Smooth muscle cell of the brain vasculature (primary cell): ENCODE measurements at regions not wholly inside any gene's neighbourhood (a gene's known extent, or its start where the extent isn't known, plus 50 kb on each side); places are given as distances from the start of the nearest gene placed in this dataset.

Experiments used
- DNase-seq: peaks from one replicate; pipeline ENCODE4 v3.0.0-alpha.2; 2012; ENCODE audit warnings: low read depth, low spot score

DNA sequence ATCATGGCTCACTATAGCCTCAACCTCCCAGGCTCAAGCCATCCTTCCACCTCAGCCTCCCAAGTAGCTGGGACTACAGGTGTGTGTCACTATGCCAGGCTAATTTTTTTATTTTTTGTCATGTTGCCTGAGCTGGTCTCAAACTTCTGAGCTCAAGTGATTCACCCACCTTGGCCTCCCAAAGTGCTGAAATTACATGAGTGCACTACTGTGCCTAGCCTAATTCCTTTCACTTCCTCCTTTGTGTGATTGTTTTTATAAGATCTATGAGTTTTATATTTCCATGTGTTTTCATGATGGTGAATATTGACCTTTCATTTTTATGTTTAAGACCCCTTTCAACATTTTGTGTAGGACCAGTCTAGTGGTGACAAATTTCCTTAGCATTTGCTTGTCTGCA is 55.2 kb upstream of the IL12B start:
- no peak for DNase-seq

DNA sequence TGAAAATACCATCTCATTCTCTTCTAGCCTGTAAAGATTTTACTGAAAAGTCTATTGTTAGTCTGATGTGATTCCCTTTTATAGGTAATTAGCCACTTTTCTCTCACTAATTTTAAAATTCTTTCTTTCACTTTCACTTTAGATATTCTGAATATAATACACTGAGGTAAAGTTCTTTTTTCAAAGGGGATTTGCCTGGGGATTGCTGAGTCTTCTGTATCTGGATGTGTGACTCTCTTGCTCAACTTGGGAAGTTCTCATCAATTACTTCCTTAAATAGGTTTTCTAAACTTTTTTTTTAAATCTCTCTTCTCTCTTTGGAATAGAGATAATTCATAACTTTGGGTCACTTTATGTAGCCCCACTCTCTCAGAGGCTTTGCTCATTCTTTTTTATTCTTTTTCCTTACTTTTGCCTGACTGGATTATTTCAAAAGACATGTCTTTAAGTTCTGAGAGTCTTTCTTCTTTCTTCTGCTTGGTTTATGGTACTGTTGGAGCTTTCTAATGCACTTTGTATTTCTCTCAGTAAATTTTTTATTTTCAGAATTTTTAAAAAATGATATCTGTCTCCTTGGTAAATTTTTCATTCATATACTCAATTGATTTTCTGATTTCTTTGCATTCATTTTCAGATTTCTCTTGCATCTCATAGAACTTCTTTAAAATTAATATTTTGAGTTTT is 55.9 kb upstream of the IL12B start:
- no peak for DNase-seq

DNA sequence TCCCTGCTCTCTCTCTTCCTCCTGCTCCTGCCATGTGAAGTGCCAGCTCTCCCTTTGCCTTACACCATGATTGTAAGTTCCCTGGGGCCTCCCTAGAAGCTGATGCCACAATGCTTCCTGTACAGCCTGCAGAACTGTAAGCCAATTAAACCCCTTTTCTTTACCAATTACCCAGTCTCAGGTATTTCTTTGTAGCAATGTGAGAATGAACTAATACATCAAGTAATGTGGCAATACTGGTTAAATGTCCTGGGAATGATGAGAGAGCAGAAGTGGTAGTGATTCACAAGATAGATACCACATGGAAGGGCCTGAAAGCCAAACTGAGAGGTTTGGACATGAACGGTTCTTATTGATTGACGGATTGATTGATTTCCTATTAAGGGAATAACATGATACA is 62.6 kb upstream of the IL12B start:
- no peak for DNase-seq

DNA sequence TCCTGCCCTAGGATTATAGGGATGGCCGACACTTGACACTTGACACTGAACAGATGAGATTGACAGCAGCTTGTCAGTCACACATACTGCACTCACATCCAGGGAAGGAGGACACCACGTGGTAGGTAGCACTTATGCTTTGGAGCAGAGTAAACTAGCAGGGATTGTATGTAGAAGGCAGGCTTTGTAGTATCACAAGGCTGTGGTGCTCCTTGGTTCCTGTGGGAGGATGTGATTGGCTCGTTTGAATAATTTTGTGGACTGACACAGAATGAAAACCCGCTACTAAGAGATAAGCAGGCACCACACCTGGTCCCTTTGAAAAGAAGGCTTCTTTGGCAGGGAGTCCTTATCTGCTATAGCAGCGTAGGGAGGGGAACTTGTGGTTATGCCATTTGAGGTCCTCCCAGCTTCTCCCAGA is 63.6 kb upstream of the IL12B start:
- DNase-seq: no peak

DNA sequence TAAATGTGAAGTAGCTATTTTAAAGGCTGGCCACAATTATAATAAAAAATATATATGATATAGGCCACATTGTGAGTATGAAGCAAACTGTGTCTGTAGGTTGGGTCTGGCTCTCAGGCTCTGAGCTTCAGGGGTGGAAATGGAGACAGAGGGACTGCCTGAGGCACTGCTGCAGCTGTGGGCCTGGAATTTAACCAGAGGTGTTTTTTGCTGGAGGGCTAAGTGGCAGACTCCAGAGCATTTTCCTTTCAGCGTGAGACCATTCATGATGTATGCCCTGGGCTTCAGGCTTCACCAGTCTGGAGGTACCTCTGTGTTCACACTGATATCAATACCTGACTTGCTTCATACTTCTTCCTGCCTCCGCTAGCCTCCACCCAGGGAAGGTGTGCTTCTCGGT is 64.9 kb upstream of the IL12B start:
- DNase-seq: no peak

DNA sequence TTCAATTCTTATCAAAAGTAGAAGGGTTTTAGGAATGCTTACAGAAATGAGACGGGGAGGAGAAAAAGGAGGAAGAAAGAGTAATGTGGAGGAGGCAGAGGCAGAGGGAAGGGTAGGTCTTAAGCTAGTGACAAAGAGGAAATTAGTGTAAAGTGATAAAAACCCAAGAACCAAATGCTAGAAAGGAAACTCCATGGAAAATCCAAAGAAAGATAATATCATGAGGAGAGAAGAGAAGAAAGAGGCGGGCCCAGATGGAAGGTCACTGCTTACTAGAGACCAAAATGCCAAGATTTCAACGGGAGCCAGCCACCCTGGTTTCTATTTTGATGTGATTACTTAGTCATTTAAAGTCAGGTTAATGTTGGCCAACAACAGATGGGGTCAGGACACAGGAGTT is 68.6 kb upstream of the IL12B start:
- DNase-seq: no peak

DNA sequence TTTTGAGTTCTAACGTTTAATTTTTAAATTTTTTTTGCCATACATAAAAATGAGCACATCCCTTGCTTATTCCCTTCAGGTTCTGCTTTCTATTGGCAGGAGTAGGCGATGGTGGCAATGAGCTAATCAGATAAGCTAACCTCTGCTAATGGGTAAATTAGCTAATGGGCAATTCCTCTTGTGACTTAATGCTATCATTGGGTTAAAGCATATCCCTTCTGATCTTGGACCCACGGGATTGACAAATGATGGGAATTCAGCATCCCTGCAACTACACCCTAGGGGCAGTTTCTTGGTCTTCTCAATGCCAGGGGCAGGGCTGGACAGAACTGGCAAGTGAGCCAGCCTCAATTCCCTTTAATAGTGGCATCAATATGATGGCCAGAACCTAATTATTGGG is 70.2 kb upstream of the IL12B start:
- no peak for DNase-seq

DNA sequence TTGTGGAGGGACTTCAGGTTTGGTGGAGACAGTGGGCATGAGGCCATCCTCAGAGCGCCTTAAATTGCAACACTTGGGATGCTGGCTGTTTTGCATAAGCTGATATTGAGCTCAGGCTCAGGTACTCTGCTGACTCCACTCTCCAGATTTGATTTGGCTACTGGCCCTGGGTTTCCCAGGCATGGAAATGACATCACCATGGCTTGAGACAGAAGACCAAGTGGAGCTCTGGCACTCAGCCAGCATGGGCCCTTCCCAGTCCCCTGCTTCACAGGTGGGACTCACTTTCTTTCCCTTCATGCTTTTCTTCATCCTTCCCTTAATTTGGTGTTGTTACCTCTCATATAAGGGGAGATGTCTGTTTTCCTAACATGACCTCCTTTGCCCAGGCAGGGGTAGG is 72.0 kb upstream of the IL12B start:
- no peak for DNase-seq

DNA sequence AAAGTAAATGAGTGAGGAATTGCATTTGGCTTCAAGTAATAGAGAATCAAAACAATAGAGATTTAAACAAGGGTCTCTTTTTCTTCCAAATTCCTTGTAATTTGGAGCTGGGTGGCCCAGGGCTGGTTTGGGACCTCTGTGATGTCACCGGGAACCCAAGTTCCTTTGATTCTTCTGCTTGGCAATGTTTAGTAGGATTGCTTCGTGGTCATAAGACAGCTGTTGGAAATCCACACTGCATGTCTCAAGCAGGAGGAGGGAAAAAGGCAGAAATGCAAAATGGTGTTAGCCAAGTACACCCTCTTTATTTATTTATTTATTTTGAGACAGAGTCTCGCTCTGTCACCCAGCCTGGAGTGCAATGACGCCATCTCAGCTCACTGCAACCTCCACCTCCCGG is 72.6 kb upstream of the IL12B start:
- no peak for DNase-seq

DNA sequence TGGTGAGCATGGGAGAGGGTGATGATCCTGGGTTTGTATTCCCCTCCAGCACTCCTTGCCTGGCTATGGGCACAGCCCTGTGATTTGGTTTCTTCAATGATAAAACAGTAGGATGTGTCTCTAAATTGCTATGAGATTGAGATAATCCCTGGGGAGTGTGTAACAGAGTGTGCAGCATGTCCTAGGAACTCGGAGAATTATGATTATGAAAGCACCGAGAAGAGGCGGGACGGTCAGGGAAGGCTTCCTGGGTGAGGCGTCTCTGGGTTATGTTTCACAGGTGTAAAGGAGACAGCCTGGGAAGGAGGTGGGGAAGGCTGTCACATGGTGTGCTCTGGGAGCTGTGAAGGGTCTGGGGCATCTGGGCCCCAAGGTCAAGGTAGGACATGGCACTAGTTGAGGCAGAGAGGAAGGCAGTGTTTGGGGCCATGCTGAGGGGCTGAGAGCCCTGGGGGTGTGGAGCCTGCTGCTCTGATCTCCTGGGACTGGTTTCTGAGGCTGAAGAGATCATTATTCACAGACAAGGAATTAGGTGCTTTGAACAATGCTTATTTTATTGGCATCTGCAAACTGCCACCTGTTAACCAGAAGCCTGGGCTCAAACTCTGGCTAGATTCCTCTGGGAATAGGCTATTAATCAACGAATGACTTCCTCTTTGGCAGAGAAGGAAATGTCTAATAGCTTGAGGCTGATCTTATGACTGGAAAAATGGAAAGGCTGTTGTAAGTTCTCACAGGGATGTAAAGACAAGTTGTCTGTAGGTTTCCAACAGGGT is 73.8 kb upstream of the IL12B start:
- no peak for DNase-seq

DNA sequence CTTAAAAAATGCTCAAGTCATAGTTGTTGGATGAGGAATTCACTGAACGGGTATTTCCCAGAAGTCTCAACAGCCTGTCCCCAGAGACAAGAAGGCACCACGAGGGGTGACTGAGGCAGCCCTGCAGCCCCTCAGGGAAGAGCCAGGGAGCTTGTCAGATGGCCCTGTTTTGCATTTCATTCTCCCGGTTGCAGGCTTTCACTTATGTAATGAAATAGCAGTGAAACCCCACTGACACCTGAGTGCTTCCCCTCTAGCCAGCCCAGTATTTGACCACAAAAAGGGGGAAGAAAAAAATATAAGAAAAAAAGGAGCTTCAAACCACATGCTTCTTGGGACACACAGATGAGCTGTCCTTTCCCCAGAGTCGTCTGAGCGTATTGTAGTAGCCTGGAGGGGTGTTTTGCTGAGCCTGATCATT is 75.3 kb upstream of the IL12B start:
- DNase-seq: no peak

DNA sequence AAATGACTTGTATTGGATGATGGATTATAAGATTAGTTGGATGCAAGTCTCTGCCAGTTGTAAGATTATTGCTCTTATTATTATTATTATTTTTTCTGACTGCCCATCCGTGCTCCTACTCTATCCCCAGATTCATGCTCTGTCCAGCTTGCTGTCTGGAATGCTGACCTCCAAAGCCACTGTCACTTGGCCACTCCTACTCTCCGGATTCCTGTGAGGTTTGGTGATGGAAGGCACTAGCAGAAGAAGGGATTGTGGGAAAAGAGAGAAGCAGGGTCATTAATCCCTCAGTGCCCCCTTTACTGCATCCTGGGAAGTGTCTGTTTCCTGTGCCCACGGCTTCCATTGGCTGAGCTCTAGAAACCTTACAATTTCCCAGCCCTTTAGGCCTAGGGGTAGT is 76.3 kb upstream of the IL12B start:
- DNase-seq: no peak

DNA sequence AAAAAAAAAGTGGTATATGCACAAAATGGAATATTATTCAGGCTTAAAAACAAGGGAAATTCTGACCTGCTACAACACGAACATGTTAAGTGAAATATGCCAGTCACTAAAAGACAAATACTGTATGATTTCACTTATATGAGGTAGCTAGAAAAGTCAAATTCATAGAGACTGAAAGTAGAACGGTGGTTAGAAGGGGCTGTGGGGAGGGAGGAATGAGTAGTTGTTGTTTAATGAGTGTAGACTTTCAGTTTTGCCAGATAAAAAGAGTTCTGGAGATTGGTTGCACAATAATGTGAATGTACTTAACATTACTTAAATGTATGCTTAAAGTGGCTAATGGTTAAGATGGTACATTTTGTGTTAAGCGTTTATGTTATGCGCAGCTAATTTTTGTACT is 79.5 kb upstream of the IL12B start:
- no peak for DNase-seq

DNA sequence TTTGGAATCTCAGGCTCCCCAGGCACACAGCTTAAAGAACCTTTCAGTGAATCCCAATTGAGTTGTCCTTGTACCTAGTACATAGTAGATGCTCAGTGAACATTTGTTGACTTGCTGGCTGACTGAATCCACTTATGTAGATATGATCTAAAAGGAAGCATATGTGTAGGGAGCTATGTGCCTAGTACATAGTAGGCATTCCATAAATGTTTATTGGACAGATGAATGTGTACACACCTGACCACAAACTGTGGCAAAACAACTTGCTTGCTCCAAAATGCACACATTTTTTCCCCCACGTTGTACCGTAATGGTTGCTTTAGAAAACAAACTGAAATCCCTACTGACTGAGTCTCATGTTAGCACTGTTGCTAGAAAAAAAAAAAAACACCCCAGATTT is 80.2 kb upstream of the IL12B start:
- DNase-seq: no peak

DNA sequence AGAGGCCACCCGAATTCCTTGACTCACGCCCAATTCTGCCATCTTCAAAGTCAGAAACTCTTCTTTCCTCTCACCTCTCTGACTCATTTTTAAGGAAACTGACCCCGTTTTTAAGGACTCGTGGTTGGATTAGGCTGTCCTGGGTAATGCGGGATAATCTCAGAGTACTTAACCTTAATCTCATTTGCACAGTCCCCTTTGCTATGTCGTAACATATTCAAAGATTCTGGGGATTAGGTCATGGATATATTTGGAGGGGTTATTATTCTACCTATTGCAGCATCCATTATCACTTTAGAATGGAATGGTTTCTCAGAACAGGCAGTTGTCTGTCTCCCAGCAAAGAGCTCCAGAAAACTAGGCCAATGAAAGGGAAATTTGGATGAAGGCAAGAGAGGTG is 80.8 kb upstream of the IL12B start:
- no peak for DNase-seq

DNA sequence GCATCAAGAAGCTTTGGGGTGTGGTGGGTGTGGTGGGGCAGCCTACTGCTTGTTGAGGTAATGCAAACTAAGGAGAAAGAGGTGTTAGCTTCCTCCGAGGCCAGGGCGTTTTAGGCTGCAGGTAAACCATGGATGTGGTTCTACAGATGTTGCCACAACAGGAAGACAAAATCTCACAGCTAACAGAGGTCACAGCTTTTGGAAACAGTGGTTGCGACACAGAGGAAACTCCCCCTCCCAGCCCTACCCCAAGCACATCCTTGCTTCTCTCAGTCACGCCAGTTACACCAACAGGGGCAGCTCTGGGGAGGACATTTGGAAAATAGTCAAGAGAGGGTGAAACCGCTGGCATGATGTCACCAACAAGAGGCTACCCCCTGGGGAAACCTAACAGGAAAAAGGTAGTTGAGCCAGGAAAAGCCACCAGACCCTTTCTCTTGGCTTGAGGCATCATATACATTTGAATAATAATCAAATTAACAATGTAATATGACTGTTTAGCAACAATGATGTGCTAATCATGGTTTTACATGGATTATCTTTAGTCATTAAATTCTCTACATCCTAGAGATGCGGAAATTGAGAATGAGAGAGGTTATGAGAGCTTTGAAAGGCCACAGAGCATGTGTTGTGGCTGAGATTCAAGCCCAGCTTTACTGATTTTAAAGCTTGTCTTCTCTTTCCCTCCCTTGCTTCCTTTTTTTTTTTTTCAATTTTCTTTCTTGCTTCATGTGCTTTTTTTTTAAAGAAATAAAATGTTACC is 82.2 kb upstream of the IL12B start:
- DNase-seq: no peak

DNA sequence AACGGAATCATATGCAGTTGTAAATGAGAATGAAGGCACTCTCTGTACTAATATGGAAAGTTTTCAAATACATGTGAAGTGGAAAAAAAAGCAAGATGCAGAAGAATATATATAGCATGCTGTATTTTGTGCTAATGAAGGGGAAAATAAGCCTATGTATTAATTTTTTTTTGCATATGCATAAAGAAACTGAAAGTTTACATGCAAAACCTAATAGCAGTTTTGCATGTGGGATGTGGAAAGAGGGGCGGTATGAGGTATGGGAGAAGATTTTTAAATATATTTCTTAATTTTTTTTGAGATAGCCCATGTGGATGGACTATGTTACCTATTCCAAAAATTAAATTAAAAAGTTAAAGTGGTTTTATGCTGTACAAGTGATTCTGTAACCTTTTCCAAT is 83.7 kb upstream of the IL12B start:
- DNase-seq: no peak

DNA sequence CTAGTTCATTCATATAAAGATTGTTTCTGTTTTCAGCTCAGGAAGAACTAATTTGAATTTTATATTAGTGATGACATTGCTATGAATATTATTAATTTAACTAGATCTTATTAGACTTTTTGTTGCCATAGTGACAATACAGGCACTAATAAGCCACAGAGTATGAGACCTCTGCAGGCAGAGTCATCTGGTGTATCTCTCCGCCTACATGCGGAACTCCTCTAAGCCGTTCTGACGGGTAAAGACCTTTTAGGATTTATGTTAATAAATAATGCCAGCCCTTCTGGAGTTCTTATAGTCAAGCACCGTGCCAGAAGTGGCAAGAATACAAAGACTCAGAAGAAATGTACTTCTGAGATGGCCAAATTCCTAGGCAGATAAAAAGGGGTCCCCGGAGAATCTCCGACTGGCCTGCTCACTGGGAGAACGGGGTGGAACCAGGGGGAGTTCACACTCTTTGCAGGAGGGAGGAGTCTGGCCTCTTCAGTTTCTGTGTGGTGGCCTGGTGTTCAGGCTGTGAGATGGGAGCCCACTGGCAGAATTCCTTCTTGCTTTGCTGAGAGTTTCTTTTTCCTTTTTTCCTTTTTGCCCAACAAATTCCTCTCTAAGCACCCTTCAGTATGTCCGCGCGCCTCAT is 85.1 kb upstream of the IL12B start:
- no peak for DNase-seq

DNA sequence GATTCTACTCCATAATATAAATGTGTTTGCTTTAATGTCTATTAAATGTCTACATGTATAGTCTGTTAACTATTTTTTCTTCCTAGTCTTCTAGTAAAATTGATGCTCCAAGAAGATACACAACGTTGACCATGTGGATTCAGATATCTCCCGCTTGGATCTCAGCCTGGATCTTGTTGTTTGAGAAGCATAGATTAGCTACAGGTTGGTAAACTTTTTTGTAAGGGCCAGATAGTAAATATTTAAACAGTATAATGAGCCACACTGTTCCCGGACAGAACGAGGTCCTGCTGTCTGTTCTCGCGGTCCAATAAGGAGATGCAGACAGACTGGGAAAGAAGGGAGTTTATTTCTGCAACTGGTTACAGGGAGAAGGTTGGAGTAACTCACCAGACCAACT is 86.2 kb upstream of the IL12B start:
- no peak for DNase-seq

DNA sequence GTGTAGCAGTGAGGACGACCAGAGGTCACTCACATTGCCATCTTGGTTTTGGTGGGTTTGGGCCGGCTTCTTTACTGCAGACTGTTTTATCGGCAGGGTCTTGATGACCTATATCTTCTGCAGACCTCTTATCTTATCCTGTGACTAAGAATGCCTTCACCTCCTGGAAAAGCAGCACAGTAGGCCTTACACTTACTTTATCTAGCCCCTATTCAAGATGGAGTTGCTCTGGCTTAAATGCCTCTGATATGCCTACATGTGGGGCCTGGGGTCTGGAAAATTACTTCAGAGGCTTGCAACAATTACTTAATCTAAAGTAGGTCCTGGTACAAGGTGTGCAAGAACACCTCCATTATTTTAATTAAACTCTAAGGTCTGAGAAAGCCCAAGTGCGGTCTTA is 86.9 kb upstream of the IL12B start:
- DNase-seq: no peak

DNA sequence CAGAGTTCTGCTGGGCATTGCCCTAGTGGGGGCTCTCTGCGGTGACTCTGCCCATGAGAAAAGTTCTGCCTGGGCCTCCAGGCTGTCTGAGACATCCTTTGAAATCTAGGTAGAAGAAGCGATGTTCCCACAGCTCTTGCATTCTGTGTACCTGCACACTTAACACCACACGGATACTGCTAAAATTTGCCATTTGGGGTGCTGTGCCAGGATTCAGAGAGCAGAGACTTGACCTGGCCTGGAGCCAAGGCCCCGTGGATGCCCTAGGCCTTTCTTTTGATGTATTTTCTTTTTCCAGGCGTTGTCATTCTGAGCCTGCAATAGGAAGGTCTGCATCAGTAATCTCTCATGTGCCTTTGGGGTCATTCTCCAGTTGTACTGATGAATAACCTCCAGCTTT is 89.3 kb upstream of the IL12B start:
- DNase-seq: no peak

DNA sequence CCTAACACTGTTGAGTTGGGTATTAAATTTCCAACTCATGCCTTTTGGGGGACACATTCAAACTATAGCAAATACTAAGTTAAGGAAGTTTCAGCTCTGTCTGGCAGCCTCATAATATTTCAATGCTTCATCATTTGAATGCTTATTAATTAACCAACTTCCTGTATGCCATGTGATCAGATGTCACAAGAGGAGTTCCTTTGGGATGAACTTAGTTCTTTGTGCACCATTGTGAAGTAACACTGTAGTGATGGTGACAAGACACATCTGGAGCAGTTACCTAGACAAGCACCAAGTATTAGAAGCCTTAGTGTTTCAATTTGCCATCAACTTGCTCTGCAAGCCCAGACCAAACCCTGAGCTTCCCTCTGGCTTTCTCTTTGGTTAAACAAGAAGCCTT is 90.7 kb upstream of the IL12B start:
- DNase-seq: no peak
